ENCODE measurements at regions not wholly inside any gene's neighbourhood (a gene's known extent, or its start where the extent isn't known, plus 50 kb on each side); places are given as distances from the start of the nearest gene placed in this dataset.

DNA sequence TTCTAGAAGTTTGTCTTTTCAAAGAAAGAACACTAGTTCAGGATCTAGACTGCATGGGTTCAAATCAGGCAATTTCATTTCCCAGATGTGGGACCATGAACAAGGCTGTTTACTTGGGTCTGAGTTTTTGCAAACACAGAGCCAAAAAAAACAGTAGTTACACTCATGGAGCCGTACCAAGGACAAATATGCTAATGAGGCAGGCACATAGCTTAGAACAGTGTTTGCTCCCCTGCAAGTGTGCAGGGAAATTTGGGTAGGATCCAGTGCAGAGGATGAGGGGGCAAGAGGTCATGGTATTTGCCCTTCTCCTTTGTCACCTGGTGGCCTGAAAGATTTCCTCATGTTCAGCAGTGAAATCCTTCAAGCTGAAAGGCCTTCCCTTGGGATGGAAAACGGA is 860.4 kb downstream of the VRK1 start:
- no peak overlapping the region for H3K27ac ChIP-seq (ENCODE audit: insufficient read depth, low read depth, low read length)
- H3K27me3 ChIP-seq (ENCODE audit: control insufficient read depth in 2 of 2, insufficient read depth in 2 of 2, low read length in 2 of 2), result no peaks in the 10 kb centered on the region
- H3K4me2 ChIP-seq (ENCODE audit: insufficient read depth, low read length), result no peak overlapping the region
- H3K36me3 ChIP-seq (ENCODE audit: control insufficient read depth in 2 of 2, extremely low read depth in 1 of 2, insufficient read depth in 2 of 2, low read length in 2 of 2), result no peaks in the 10 kb centered on the region
- intact Hi-C loops (cut with micrococcal nuclease) (no loop called here), dilution Hi-C loops (cut with MboI; ENCODE audit: extremely low pct_ligation_motif_present, low sequenced_read_pairs) (no loop called here)
- no peak overlapping the region for H2AFZ ChIP-seq (ENCODE audit: low read depth, low read length)
- POLR2A ChIA-PET, result no interaction called here
- BruUV-seq (replicated peaks), result no TSS peak
- H3K79me2 ChIP-seq (ENCODE audit: control insufficient read depth, insufficient read depth, low read length), result no peaks in the 10 kb centered on the region
- no peaks in the 10 kb centered on the region for H4K20me1 ChIP-seq (replicated peaks; ENCODE audit: control insufficient read depth, extremely low read depth, insufficient read depth, low read length)
- no peaks in the 10 kb centered on the region for H3K9me1 ChIP-seq (replicated peaks; ENCODE audit: control insufficient read depth, extremely low read depth, insufficient read depth, low read length)
- CTCF ChIA-PET, result no interaction called here
- H3K4me3 ChIP-seq (replicated peaks in 1 of 3; ENCODE audit: insufficient read depth in 1 of 3, low read depth in 1 of 3, low read length in 3 of 3), result no peak overlapping the region
- no peak overlapping the region for H3K9ac ChIP-seq (replicated peaks; ENCODE audit: extremely low read depth, insufficient read depth, low read length)
- H3K4me1 ChIP-seq (ENCODE audit: control insufficient read depth, extremely low read depth, insufficient read depth, low read length), result no peaks in the 10 kb centered on the region
- no peak for FAIRE-seq
- TF ChIP-seq POLR2AphosphoS5 (IDR thresholded peaks at IDR 0.05; ENCODE audit: insufficient read depth, low read depth, low read length) (no peak), GATA2 (IDR thresholded peaks at IDR 0.05; ENCODE audit: insufficient read depth, insufficient read length, low read depth, low read length) (no peak), POLR2A (IDR thresholded peaks at IDR 0.05; ENCODE audit: low read depth, low read length) (no peak), EZH2 (IDR thresholded peaks at IDR 0.05; ENCODE audit: borderline replicate concordance, low read depth, low read length, severe bottlenecking) (no peak), MYC (IDR thresholded peaks at IDR 0.05; ENCODE audit: low read depth, low read length) (no peak), JUN (IDR thresholded peaks at IDR 0.05; ENCODE audit: borderline replicate concordance, insufficient read depth, insufficient read length, low read depth) (no peak), FOS (IDR thresholded peaks at IDR 0.05; ENCODE audit: borderline replicate concordance, insufficient read depth, low read length) (no peak)
- TF ChIP-seq, protein P1, sequence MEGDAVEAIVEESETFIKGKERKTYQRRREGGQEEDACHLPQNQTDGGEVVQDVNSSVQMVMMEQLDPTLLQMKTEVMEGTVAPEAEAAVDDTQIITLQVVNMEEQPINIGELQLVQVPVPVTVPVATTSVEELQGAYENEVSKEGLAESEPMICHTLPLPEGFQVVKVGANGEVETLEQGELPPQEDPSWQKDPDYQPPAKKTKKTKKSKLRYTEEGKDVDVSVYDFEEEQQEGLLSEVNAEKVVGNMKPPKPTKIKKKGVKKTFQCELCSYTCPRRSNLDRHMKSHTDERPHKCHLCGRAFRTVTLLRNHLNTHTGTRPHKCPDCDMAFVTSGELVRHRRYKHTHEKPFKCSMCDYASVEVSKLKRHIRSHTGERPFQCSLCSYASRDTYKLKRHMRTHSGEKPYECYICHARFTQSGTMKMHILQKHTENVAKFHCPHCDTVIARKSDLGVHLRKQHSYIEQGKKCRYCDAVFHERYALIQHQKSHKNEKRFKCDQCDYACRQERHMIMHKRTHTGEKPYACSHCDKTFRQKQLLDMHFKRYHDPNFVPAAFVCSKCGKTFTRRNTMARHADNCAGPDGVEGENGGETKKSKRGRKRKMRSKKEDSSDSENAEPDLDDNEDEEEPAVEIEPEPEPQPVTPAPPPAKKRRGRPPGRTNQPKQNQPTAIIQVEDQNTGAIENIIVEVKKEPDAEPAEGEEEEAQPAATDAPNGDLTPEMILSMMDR (IDR thresholded peaks at IDR 0.05; ENCODE audit: extremely low read depth in 1 of 2, insufficient read depth in 1 of 2, low read depth in 1 of 2, low read length in 2 of 2), result no peak
- TF ChIP-seq, protein P2, sequence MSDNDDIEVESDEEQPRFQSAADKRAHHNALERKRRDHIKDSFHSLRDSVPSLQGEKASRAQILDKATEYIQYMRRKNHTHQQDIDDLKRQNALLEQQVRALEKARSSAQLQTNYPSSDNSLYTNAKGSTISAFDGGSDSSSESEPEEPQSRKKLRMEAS (IDR thresholded peaks at IDR 0.05; ENCODE audit: insufficient read depth, insufficient read length), result no peak
- H3K9me3 ChIP-seq (replicated peaks; ENCODE audit: control insufficient read depth, insufficient read depth, low read length), result peaks cover 8% of the 10 kb centered on the region
- DNase-seq (ENCODE audit: low read depth, low spot score), result no peak
